Naive thymus-derived CD4-positive, alpha-beta T cell (primary cell): ENCODE measurements at regions not wholly inside any gene's neighbourhood (a gene's known extent, or its start where the extent isn't known, plus 50 kb on each side); places are given as distances from the start of the nearest gene placed in this dataset.

Experiments used
- ATAC-seq: fragments of 150-1000 bp; cut with Tn5 transposase; 2 replicates; pipeline ENCODE4 v1.10.0; 2021; ENCODE audit warnings: mild to moderate bottlenecking, moderate library complexity
- CTCF ChIA-PET: fragments of 350-600 bp; sonication (Branson Sonifier 250); formaldehyde crosslinking; loops from one replicate; lab custom pipeline; 2021; ENCODE audit warnings: antibody characterized with exemption; lab: Charles Lee
- POLR2A ChIA-PET: fragments of 350-600 bp; sonication (Branson Sonifier 250); formaldehyde crosslinking; loops from one replicate; lab custom pipeline; 2021; ENCODE audit warnings: antibody characterized with exemption, inconsistent platforms; lab: Charles Lee
- DNase-seq, 9 donors: peaks; one replicate each; pipeline versions ENCODE4 v3.0.0 to v3.0.0-alpha.2; 2020 to 2022; ENCODE audit warnings: mixed read lengths in 1 of 9
- H3K27ac ChIP-seq: one replicate; pipeline ENCODE4 v1.7.0; 2013; ENCODE audit warnings: mild to moderate bottlenecking, low read depth, low read length, moderate library complexity
- H3K27me3 ChIP-seq, 2 donors: one replicate each; pipeline ENCODE4 v1.7.0; 2013; ENCODE audit warnings: low read length in 2 of 2, mild to moderate bottlenecking in 2 of 2, moderate library complexity in 2 of 2; ENCODE audit not compliant: control insufficient read depth in 2 of 2, insufficient read depth in 2 of 2
- H3K36me3 ChIP-seq, 3 experiments: 1 replicate in 2 of 3; 2 replicates in 1 of 3; pipeline ENCODE4 v1.7.0; 2013; ENCODE audit warnings: low read length in 3 of 3, mild to moderate bottlenecking in 3 of 3, moderate library complexity in 1 of 3; ENCODE audit not compliant: insufficient read depth in 3 of 3, control insufficient read depth in 2 of 3
- H3K4me1 ChIP-seq, 2 donors: one replicate each; pipeline ENCODE4 v1.7.0; 2013; ENCODE audit warnings: low read length in 2 of 2, mild to moderate bottlenecking in 2 of 2, moderate library complexity in 1 of 2; ENCODE audit not compliant: control insufficient read depth in 2 of 2, insufficient read depth in 2 of 2
- H3K4me3 ChIP-seq: 2 replicates; pipeline ENCODE4 v1.7.0; 2013; ENCODE audit warnings: mild to moderate bottlenecking, low read length
- H3K9me3 ChIP-seq, 3 experiments: 1 replicate in 2 of 3; 2 replicates in 1 of 3; pipeline ENCODE4 v1.7.0; 2013; ENCODE audit warnings: low read length in 3 of 3; ENCODE audit not compliant: control insufficient read depth in 2 of 3
- H3K27ac Mint-ChIP-seq, 9 donors: one replicate each; pipeline ENCODE4 v1.8.0; 2020 to 2022; ENCODE audit warnings: mixed read lengths in 9 of 9, mild to moderate bottlenecking in 8 of 9, moderate library complexity in 5 of 9, inconsistent platforms in 2 of 9
- H3K27me3 Mint-ChIP-seq, 5 donors: one replicate each; pipeline ENCODE4 v1.8.0; 2021 to 2022; ENCODE audit warnings: mixed read lengths in 5 of 5, mild to moderate bottlenecking in 1 of 5
- H3K36me3 Mint-ChIP-seq, 5 donors: one replicate each; pipeline ENCODE4 v1.8.0; 2020 to 2022; ENCODE audit warnings: mixed read lengths in 5 of 5, mild to moderate bottlenecking in 3 of 5, inconsistent platforms in 1 of 5
- H3K4me1 Mint-ChIP-seq, 7 donors: one replicate each; pipeline ENCODE4 v1.8.0; 2020 to 2022; ENCODE audit warnings: mixed read lengths in 7 of 7, mild to moderate bottlenecking in 3 of 7, inconsistent platforms in 1 of 7
- H3K4me3 Mint-ChIP-seq, 10 donors: one replicate each; pipeline ENCODE4 v1.8.0; 2020 to 2022; ENCODE audit warnings: mild to moderate bottlenecking in 10 of 10, mixed read lengths in 10 of 10, moderate library complexity in 6 of 10, inconsistent platforms in 2 of 10
- H3K9me3 Mint-ChIP-seq, 11 donors: one replicate each; pipeline ENCODE4 v1.8.0; 2020 to 2022; ENCODE audit warnings: mixed read lengths in 11 of 11, mild to moderate bottlenecking in 4 of 11, inconsistent platforms in 1 of 11, moderate library complexity in 1 of 11
- intact Hi-C, 2 donors: fragments of 100-400 bp; cut with micrococcal nuclease; formaldehyde crosslinking; loops; one replicate each; pipeline ENCODE4 v1.15.1; 2023

- intact Hi-C loops, result no loop called here
- Histone ChIP-seq H3K4me3 (no peak overlapping the region), H3K27ac (no peak overlapping the region), H3K36me3 (no peaks in the 10 kb centered on the region), H3K4me1 (no peaks in the 10 kb centered on the region), H3K27me3 (no peaks in the 10 kb centered on the region), H3K9me3 (no peaks in the 10 kb centered on the region)
- ChIA-PET CTCF (no interaction called here), POLR2A (no interaction called here)
- DNase-seq (no peak), ATAC-seq (no peak)
- H3K27ac Mint-ChIP-seq, result no peak overlapping the region
- peaks cover 5 to 16% (median 12%) of the 10 kb centered on the region in 7 donors for H3K4me1 Mint-ChIP-seq
- H3K27me3 Mint-ChIP-seq, result no peaks in the 10 kb centered on the region
- no peaks in the 10 kb centered on the region for H3K9me3 Mint-ChIP-seq
- H3K36me3 Mint-ChIP-seq, result no peaks in the 10 kb centered on the region
- no peak overlapping the region for H3K4me3 Mint-ChIP-seq
Observed at GRCh38 chr14:44658389-44658696, 151.3 kb upstream of the FSCB start.

GRCh38 chr14:44657696-44658388, 150.8 kb upstream of the FSCB start:
- no peak for DNase-seq
- ChIA-PET POLR2A (no interaction called here), CTCF (no interaction called here)
- Histone ChIP-seq H3K27ac (no peak overlapping the region), H3K36me3 (no peaks in the 10 kb centered on the region), H3K4me1 (no peaks in the 10 kb centered on the region), H3K27me3 (no peaks in the 10 kb centered on the region), H3K9me3 (no peaks in the 10 kb centered on the region), H3K4me3 (no peak overlapping the region)
- ATAC-seq, result no peak
- H3K4me3 Mint-ChIP-seq, result no peak overlapping the region
- intact Hi-C loops, result no loop called here
- H3K9me3 Mint-ChIP-seq, result no peaks in the 10 kb centered on the region
- H3K4me1 Mint-ChIP-seq, result peaks cover 5 to 11% (median 7%) of the 10 kb centered on the region in 7 donors
- H3K27ac Mint-ChIP-seq, result no peak overlapping the region
- no peaks in the 10 kb centered on the region for H3K36me3 Mint-ChIP-seq
- H3K27me3 Mint-ChIP-seq, result no peaks in the 10 kb centered on the region

GRCh38 chr14:44657203-44657602, 150.1 kb upstream of the FSCB start:
- POLR2A ChIA-PET, result no interaction called here
- intact Hi-C loops, result no loop called here

GRCh38 chr14:44654591-44654990, 147.5 kb upstream of the FSCB start:
- Mint-ChIP-seq H3K4me1 (no peaks in the 10 kb centered on the region), H3K4me3 (no peak overlapping the region), H3K27ac (no peak overlapping the region), H3K9me3 (peaks cover 0 to 1% (median 0%) of the 10 kb centered on the region in 11 donors), H3K36me3 (no peaks in the 10 kb centered on the region), H3K27me3 (peaks cover 0 to 7% (median 0%) of the 10 kb centered on the region in 5 donors)
- intact Hi-C loops, result no loop called here
- H3K4me1 ChIP-seq, result no peaks in the 10 kb centered on the region
- no peak overlapping the region for H3K27ac ChIP-seq
- ChIA-PET CTCF (no interaction called here), POLR2A (no interaction called here)
- no peak overlapping the region for H3K4me3 ChIP-seq
- H3K27me3 ChIP-seq, result no peaks in the 10 kb centered on the region
- ATAC-seq, result no peak
- H3K9me3 ChIP-seq, result no peaks in the 10 kb centered on the region
- no peak for DNase-seq
- H3K36me3 ChIP-seq, result no peaks in the 10 kb centered on the region

More at GRCh38 chr14:44657203-44657602, 150.1 kb upstream of the FSCB start:
- peaks cover under 1 to 5% (median 2%) of the 10 kb centered on the region in 7 donors for H3K4me1 Mint-ChIP-seq
- no peaks in the 10 kb centered on the region for H3K9me3 ChIP-seq
- H3K27ac ChIP-seq, result no peak overlapping the region
- H3K27ac Mint-ChIP-seq, result no peak overlapping the region
- H3K9me3 Mint-ChIP-seq, result no peaks in the 10 kb centered on the region
- no peaks in the 10 kb centered on the region for H3K36me3 ChIP-seq
- DNase-seq (no peak), ATAC-seq (no peak)
- no peaks in the 10 kb centered on the region for H3K4me1 ChIP-seq
- CTCF ChIA-PET, result no interaction called here
- H3K4me3 Mint-ChIP-seq, result no peak overlapping the region
- H3K36me3 Mint-ChIP-seq, result no peaks in the 10 kb centered on the region
- H3K27me3 Mint-ChIP-seq, result no peaks in the 10 kb centered on the region
- no peaks in the 10 kb centered on the region for H3K27me3 ChIP-seq
- no peak overlapping the region for H3K4me3 ChIP-seq

- Histone ChIP-seq H3K36me3 (no peaks in the 10 kb centered on the region), H3K9me3 (no peaks in the 10 kb centered on the region), H3K27me3 (no peaks in the 10 kb centered on the region), H3K27ac (no peak overlapping the region), H3K4me3 (no peak overlapping the region), H3K4me1 (no peaks in the 10 kb centered on the region)
- ChIA-PET POLR2A (no interaction called here), CTCF (no interaction called here)
- H3K36me3 Mint-ChIP-seq, result no peaks in the 10 kb centered on the region
- peaks cover 0 to 8% (median 2%) of the 10 kb centered on the region in 5 donors for H3K27me3 Mint-ChIP-seq
- H3K4me1 Mint-ChIP-seq, result no peaks in the 10 kb centered on the region
- intact Hi-C loops, result no loop called here
- DNase-seq (no peak), ATAC-seq (no peak)
- H3K27ac Mint-ChIP-seq, result no peak overlapping the region
- peaks cover 0 to 1% (median 0%) of the 10 kb centered on the region in 11 donors for H3K9me3 Mint-ChIP-seq
- H3K4me3 Mint-ChIP-seq, result no peak overlapping the region
Observed at GRCh38 chr14:44653641-44654040, 146.6 kb upstream of the FSCB start.

- no peaks in the 10 kb centered on the region for H3K4me1 ChIP-seq
- no peak overlapping the region for H3K4me3 ChIP-seq
- intact Hi-C loops, result no loop called here
- Mint-ChIP-seq H3K27ac (no peak overlapping the region), H3K4me1 (no peaks in the 10 kb centered on the region), H3K36me3 (no peaks in the 10 kb centered on the region), H3K4me3 (no peak overlapping the region), H3K9me3 (peaks cover 0 to 3% (median 0%) of the 10 kb centered on the region in 11 donors), H3K27me3 (peaks cover 0 to 8% (median 6%) of the 10 kb centered on the region in 5 donors)
- ATAC-seq, result no peak
- POLR2A ChIA-PET, result no interaction called here
- no peaks in the 10 kb centered on the region for H3K27me3 ChIP-seq
- no peak for DNase-seq
- no peaks in the 10 kb centered on the region for H3K9me3 ChIP-seq
- H3K36me3 ChIP-seq, result no peaks in the 10 kb centered on the region
- no peak overlapping the region for H3K27ac ChIP-seq
- CTCF ChIA-PET, result no interaction called here
Observed at GRCh38 chr14:44652640-44653039, 145.6 kb upstream of the FSCB start.

- intact Hi-C loops, result loop anchor here in 1 of 2 donors (5.0 kb wide), 1 partner anchor 892 kb away; no protein-coding TSS in a partner anchor
- CTCF ChIA-PET, result no interaction called here
- H3K9me3 Mint-ChIP-seq, result peaks cover 0 to 3% (median 0%) of the 10 kb centered on the region in 11 donors
- Histone ChIP-seq H3K9me3 (no peaks in the 10 kb centered on the region), H3K4me1 (no peaks in the 10 kb centered on the region), H3K4me3 (no peak overlapping the region), H3K27ac (no peak overlapping the region), H3K27me3 (no peaks in the 10 kb centered on the region), H3K36me3 (no peaks in the 10 kb centered on the region)
- no peak overlapping the region for H3K4me3 Mint-ChIP-seq
- POLR2A ChIA-PET, result no interaction called here
- no peak for DNase-seq
- peaks cover 0 to 8% (median 6%) of the 10 kb centered on the region in 5 donors for H3K27me3 Mint-ChIP-seq
- H3K4me1 Mint-ChIP-seq, result no peaks in the 10 kb centered on the region
- no peak for ATAC-seq
- H3K27ac Mint-ChIP-seq, result no peak overlapping the region
- no peaks in the 10 kb centered on the region for H3K36me3 Mint-ChIP-seq
Observed at GRCh38 chr14:44649061-44649460, 142.0 kb upstream of the FSCB start.
